ENCODE measurements at regions not wholly inside any gene's neighbourhood (a gene's known extent, or its start where the extent isn't known, plus 50 kb on each side); places are given as distances from the start of the nearest gene placed in this dataset.

GRCh38 chr12:69003991-69004390 is 71.0 kb upstream of the CPM start:
- DNase-seq (ENCODE audit: extremely low read depth, low read depth) = no peak
- no peak for TF ChIP-seq CTCF (IDR thresholded peaks at IDR 0.05; ENCODE audit: low read depth, low read length)

- peak; percentile 40 for DNase-seq (ENCODE audit: extremely low read depth, low read depth)
- no peak for TF ChIP-seq CTCF (IDR thresholded peaks at IDR 0.05; ENCODE audit: low read depth, low read length)
Measured at GRCh38 chr12:69007101-69007854, 74.3 kb upstream of the CPM start.

GRCh38 chr12:69007855-69008351 is 74.9 kb upstream of the CPM start:
- TF ChIP-seq CTCF (IDR thresholded peaks at IDR 0.05; ENCODE audit: low read depth, low read length) = no peak
- no peak for DNase-seq (ENCODE audit: extremely low read depth, low read depth)

GRCh38 chr12:69008520-69008919 is 75.5 kb upstream of the CPM start:
- no peak for DNase-seq (ENCODE audit: extremely low read depth, low read depth)
- no peak for TF ChIP-seq CTCF (IDR thresholded peaks at IDR 0.05; ENCODE audit: low read depth, low read length)

- DNase-seq (ENCODE audit: extremely low read depth, low read depth) = no peak
- no peak for TF ChIP-seq CTCF (IDR thresholded peaks at IDR 0.05; ENCODE audit: low read depth, low read length)
Measured at GRCh38 chr12:69014047-69014446, 81.1 kb upstream of the CPM start.

- TF ChIP-seq CTCF (IDR thresholded peaks at IDR 0.05; ENCODE audit: low read depth, low read length) = no peak
- no peak for DNase-seq (ENCODE audit: extremely low read depth, low read depth)
Measured at GRCh38 chr12:69015017-69015416, 82.0 kb upstream of the CPM start.

- DNase-seq (ENCODE audit: extremely low read depth, low read depth) = no peak
- TF ChIP-seq CTCF (IDR thresholded peaks at IDR 0.05; ENCODE audit: low read depth, low read length) = no peak
Measured at GRCh38 chr12:69015831-69016230, 82.9 kb upstream of the CPM start.
